Loucy (cell line): ENCODE measurements at regions not wholly inside any gene's neighbourhood (a gene's known extent, or its start where the extent isn't known, plus 50 kb on each side); places are given as distances from the start of the nearest gene placed in this dataset.
A peak's percentile ranks its signal among the peaks of the same experiment; 100 is the strongest.

Source experiments
- H2AFZ ChIP-seq: fragments of 200-600 bp; sonication (generic); 2 replicates; pipeline ENCODE4 v1.6.0; 2016; ENCODE audit warnings: antibody characterized with exemption, mild to moderate bottlenecking, low read length, moderate library complexity
- H3F3A ChIP-seq: fragments of 200-600 bp; 2 replicates; pipeline ENCODE4 v1.6.0; 2016; ENCODE audit warnings: antibody characterized with exemption, low read depth, mild to moderate bottlenecking
- H3K27me3 ChIP-seq: fragments of 200-600 bp; sonication (generic); 2 replicates; pipeline ENCODE4 v1.6.1; 2014; ENCODE audit warnings: low read length, mild to moderate bottlenecking; ENCODE audit not compliant: insufficient read depth, poor library complexity, severe bottlenecking
- H3K36me3 ChIP-seq: fragments of 200-600 bp; sonication (generic); 2 replicates; pipeline ENCODE4 v1.6.1; 2016; ENCODE audit warnings: low read length; ENCODE audit not compliant: insufficient read depth
- H3K4me1 ChIP-seq: fragments of 200-600 bp; sonication (generic); 2 replicates; pipeline ENCODE4 v1.5.1; 2014; ENCODE audit warnings: low read length, mild to moderate bottlenecking; ENCODE audit not compliant: insufficient read depth, poor library complexity, severe bottlenecking
- H3K4me2 ChIP-seq: fragments of 200-600 bp; sonication (generic); 2 replicates; pipeline ENCODE4 v1.6.0; 2014; ENCODE audit warnings: antibody characterized with exemption, low read length, low read depth, mild to moderate bottlenecking; ENCODE audit not compliant: poor library complexity, severe bottlenecking
- H3K4me3 ChIP-seq: fragments of 200-600 bp; sonication (generic); 2 replicates; pipeline ENCODE4 v1.5.1; 2014; ENCODE audit warnings: low read length, mild to moderate bottlenecking, mixed read lengths; ENCODE audit not compliant: poor library complexity, severe bottlenecking
- H3K79me2 ChIP-seq: fragments of 200-600 bp; sonication (generic); 2 replicates; pipeline ENCODE4 v1.6.1; 2014; ENCODE audit warnings: low read length; ENCODE audit not compliant: insufficient read depth
- H3K9ac ChIP-seq: fragments of 200-600 bp; sonication (generic); 2 replicates; pipeline ENCODE4 v1.6.0; 2014; ENCODE audit warnings: mild to moderate bottlenecking, low read depth, low read length, moderate library complexity; ENCODE audit not compliant: poor library complexity, severe bottlenecking
- H3K9me2 ChIP-seq: fragments of 200-600 bp; sonication (generic); replicated peaks from 2 replicates; pipeline ENCODE4 v1.6.1; 2016; ENCODE audit warnings: low read depth, low read length, mixed read lengths
- H3K9me3 ChIP-seq: fragments of 200-600 bp; sonication (generic); 2 replicates; pipeline ENCODE4 v1.6.1; 2014; ENCODE audit warnings: mild to moderate bottlenecking, antibody characterized with exemption, low read length, low read depth; ENCODE audit not compliant: insufficient read depth
- H4K20me1 ChIP-seq: fragments of 200-600 bp; sonication (generic); 2 replicates; pipeline ENCODE4 v1.6.0; 2014; ENCODE audit warnings: antibody characterized with exemption, low read length, mild to moderate bottlenecking; ENCODE audit not compliant: insufficient read depth, poor library complexity, severe bottlenecking
- EZH2phosphoT487 ChIP-seq: fragments of 200-600 bp; IDR thresholded peaks from 2 replicates; pipeline ENCODE4 v1.6.1; 2018; ENCODE audit warnings: antibody characterized with exemption, mild to moderate bottlenecking, moderate library complexity, borderline replicate concordance
- TF ChIP-seq, protein P1 (sequence below): fragments of 200-600 bp; sonication (generic); conservative IDR thresholded peaks from 2 replicates; pipeline ENCODE4 v1.5.1; 2014; ENCODE audit warnings: mild to moderate bottlenecking, antibody characterized with exemption, low read length

GRCh38 chr15:87599616-87600015 is 656.9 kb downstream of the NTRK3 start:
- Histone ChIP-seq H3K27me3 (no peaks in the 10 kb centered on the region), H3K9ac (no peak overlapping the region), H3K4me1 (no peaks in the 10 kb centered on the region), H3K79me2 (no peaks in the 10 kb centered on the region), H3K4me3 (no peak overlapping the region), H3K36me3 (no peaks in the 10 kb centered on the region), H3F3A (no peaks in the 10 kb centered on the region), H3K4me2 (no peak overlapping the region), H3K9me3 (no peaks in the 10 kb centered on the region), H3K9me2 (no peaks in the 10 kb centered on the region; the same call in 1 of the 2 replicates), H4K20me1 (no peaks in the 10 kb centered on the region), H2AFZ (no peak overlapping the region)
- TF ChIP-seq EZH2phosphoT487, result no peak
- TF ChIP-seq, protein P1, sequence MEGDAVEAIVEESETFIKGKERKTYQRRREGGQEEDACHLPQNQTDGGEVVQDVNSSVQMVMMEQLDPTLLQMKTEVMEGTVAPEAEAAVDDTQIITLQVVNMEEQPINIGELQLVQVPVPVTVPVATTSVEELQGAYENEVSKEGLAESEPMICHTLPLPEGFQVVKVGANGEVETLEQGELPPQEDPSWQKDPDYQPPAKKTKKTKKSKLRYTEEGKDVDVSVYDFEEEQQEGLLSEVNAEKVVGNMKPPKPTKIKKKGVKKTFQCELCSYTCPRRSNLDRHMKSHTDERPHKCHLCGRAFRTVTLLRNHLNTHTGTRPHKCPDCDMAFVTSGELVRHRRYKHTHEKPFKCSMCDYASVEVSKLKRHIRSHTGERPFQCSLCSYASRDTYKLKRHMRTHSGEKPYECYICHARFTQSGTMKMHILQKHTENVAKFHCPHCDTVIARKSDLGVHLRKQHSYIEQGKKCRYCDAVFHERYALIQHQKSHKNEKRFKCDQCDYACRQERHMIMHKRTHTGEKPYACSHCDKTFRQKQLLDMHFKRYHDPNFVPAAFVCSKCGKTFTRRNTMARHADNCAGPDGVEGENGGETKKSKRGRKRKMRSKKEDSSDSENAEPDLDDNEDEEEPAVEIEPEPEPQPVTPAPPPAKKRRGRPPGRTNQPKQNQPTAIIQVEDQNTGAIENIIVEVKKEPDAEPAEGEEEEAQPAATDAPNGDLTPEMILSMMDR, result no peak

DNA sequence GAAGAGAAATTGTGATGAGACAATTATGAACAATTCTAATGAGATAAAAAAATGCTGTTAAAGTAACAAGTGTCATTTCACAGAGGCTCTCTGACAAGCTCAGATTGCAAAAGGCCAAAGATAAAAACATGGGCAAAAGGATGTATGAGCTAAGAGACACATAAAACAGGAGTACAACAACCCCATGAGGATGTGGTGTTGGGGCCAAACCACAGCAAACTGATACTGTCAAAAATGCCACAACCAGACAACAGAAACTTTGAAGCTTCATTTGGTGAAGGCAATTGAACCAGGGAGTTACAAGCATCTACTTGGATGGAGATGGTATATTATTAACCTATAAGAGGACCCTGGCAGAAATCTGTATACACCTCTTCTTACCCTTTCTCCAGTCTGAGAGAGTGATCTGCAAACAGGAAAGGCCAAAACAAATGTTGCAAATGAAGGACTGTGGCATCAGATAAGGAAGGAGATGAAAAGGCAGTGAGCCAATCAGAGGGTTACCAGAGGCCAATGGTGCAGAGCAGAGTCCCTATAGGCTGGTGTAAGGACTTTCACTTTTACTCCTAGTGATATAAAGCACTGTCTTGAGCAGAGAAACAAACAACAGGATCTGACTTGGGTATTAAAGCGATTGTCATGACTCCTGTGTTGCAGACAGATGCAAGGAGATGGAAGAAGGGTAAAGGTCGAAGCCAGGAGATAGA is 659.0 kb downstream of the NTRK3 start:
- Histone ChIP-seq H4K20me1 (no peaks in the 10 kb centered on the region), H3K9me2 (no peaks in the 10 kb centered on the region; the same call in 1 of the 2 replicates), H3F3A (no peaks in the 10 kb centered on the region), H3K9ac (no peak overlapping the region), H3K4me1 (no peaks in the 10 kb centered on the region), H3K4me2 (peak overlapping the region; percentile 39), H3K36me3 (no peaks in the 10 kb centered on the region), H2AFZ (peak overlapping the region; percentile 47), H3K27me3 (no peaks in the 10 kb centered on the region), H3K4me3 (peak overlapping the region; percentile 9), H3K79me2 (no peaks in the 10 kb centered on the region), H3K9me3 (no peaks in the 10 kb centered on the region)
- TF ChIP-seq, protein P1, result no peak
- TF ChIP-seq EZH2phosphoT487, result no peak

- Histone ChIP-seq H3K27me3 (no peaks in the 10 kb centered on the region), H3K9me2 (no peaks in the 10 kb centered on the region), H3K9me3 (no peaks in the 10 kb centered on the region; the same call in 1 of the 2 replicates), H3K4me3 (no peak overlapping the region), H3K4me2 (no peak overlapping the region), H3F3A (no peaks in the 10 kb centered on the region), H3K36me3 (no peaks in the 10 kb centered on the region), H3K4me1 (no peaks in the 10 kb centered on the region), H4K20me1 (no peaks in the 10 kb centered on the region), H3K79me2 (no peaks in the 10 kb centered on the region), H3K9ac (no peak overlapping the region), H2AFZ (no peak overlapping the region)
- TF ChIP-seq, protein P1, result no peak
- TF ChIP-seq EZH2phosphoT487, result no peak
Observed at GRCh38 chr15:87591582-87591981, 665.0 kb downstream of the NTRK3 start.
